HG02973 (cell line): ENCODE measurements at regions not wholly inside any gene's neighbourhood (a gene's known extent, or its start where the extent isn't known, plus 50 kb on each side); places are given as distances from the start of the nearest gene placed in this dataset.
"Not testable (repeated sequence)": the region's sequence is repeated elsewhere in the genome, so short reads cannot be mapped to it uniquely, and the experiment has no call there.

Experiments
- ATAC-seq: cut with Tn5 transposase; IDR thresholded peaks from one replicate; pipeline ENCODE4 v1.9.1; 2021; ENCODE audit warnings: moderate library complexity; ENCODE audit not compliant: unreplicated experiment

GRCh38 chr3:87503900-87504498 is 227.6 kb upstream of the POU1F1 start:
- ATAC-seq, result peak; percentile 83

- ATAC-seq, result no peak
Measured at GRCh38 chr3:87501076-87501475, 224.7 kb upstream of the POU1F1 start.

GRCh38 chr3:87498358-87499080 is 222.1 kb upstream of the POU1F1 start:
- no peak for ATAC-seq

DNA sequence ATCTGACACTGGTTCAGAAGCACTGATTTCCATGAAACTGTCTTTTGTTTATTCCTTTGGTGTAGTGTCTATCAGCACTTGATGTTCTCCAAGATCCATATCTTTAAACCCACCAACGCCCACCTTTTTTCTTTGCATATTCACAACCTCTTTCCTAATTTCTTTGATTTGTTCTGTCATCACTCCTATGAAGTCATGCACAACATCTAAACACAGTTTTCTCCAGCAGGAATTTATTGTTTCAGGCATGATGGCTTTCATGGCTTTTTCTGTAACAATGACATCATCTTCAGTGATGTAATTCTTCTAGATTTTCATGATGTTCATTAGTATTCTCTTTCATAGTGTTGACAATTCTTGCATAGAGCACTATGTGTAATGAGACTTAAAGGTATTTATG is 219.6 kb upstream of the POU1F1 start:
- ATAC-seq, result no peak

DNA sequence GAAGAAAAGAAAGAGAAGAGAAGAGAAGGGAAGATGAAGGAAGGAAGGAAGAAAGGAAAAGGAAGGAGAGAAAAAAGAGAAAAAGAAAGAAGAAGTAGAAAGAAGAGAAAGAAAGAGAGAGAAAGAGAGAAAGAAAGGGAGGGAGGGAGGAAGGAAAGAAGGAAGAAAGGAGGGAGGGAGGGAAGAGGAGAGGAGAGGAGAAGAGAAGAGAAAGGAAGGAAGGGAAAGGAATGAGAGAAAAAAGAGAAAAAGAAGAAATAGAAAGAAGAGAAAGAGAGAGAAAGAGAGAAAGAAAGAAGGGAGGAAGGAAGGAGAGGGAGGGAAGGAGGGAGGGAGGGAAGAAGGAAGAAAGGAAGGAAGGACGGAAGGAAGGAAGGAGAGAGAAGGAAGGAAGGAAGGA is 217.9 kb upstream of the POU1F1 start:
- no peak for ATAC-seq

- ATAC-seq, result no peak
Measured at GRCh38 chr3:87491843-87492242, 215.5 kb upstream of the POU1F1 start.

- no peak for ATAC-seq
Measured at GRCh38 chr3:87489892-87490291, 213.5 kb upstream of the POU1F1 start.

DNA sequence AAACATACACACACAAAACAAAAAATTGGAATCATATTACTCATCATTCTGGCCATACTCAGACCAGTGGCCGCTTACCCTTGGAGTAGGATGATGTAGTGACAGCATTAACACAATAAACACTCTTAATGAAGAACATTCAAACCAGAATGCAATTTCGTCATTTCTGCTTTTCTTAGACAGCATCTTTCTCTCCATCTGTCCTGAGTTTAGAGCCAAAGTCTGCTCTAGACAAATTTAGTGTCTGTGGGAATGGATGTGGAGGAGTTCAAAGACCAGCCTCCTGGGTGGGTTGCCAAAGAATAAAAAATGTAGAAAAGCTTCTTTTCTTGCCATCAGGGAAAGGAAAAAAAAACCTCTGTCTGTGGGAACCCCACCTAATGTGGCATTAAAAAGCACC is 212.4 kb upstream of the POU1F1 start:
- no peak for ATAC-seq

GRCh38 chr3:87486635-87487034 is 210.3 kb upstream of the POU1F1 start:
- not testable (repeated sequence) for ATAC-seq

DNA sequence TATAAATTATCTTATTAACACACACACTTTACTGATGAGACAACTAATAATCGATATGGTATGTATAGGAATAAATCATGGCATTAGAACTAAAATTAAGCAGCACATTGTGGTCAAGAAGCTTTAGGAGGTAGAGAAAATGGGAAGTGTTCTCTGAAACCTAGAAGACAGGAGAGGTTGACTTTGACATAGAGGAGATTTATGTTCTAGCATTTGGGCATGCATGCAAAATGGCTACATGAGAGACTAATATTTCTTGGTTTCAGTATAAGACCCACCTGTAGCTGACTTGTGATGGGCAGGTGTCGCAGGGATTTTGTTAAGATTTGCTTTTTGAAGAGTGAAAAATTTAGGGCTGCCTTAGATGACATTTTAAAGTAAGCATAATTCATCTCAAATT is 209.7 kb upstream of the POU1F1 start:
- no peak for ATAC-seq

- no peak for ATAC-seq
Measured at GRCh38 chr3:87478716-87479115, 202.3 kb upstream of the POU1F1 start.

DNA sequence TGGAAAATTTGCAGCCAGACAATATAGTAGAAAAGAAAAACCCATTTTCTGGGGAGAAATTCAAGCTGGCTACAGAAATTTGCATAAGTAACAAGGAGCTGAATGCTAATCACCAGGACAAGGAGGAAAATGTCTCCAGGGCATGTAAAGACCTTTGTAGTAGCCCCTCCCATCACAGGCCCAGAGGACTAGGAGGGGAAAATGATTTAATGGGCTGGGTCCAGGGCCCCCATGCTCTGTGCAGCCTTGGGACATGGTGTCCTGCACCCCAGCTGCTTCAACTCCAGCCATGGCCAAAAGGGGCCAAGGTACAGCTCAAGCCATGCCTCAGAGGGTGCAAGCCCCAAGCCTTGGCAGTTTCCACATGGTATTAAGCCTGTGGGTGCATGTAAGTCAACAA is 197.6 kb upstream of the POU1F1 start:
- ATAC-seq, result no peak

- ATAC-seq, result no peak
Measured at GRCh38 chr3:87468938-87469337, 192.6 kb upstream of the POU1F1 start.

DNA sequence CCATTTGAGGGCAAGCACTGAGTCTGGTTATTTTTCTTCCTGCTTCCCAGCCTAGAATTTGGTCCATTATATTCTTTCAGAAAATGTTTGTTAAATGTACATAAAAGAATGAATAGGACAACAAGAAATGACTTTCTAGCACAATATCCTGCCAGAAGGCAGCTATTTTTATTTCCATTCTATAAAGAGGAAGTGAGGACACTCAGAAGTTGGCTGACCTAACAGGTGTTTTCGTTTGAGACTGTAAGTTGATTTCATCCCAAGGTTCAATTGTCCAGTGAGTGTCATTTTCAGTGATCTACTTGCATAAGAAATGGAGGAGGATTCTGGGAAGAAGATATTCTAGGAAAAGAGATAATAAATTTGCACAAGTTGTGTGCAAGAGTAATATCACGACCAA is 191.9 kb upstream of the POU1F1 start:
- no peak for ATAC-seq

- ATAC-seq, result no peak
Measured at GRCh38 chr3:87462228-87462627, 185.8 kb upstream of the POU1F1 start.

- ATAC-seq, result no peak
Measured at GRCh38 chr3:87461443-87461842, 185.1 kb upstream of the POU1F1 start.

GRCh38 chr3:87461036-87461435 is 184.7 kb upstream of the POU1F1 start:
- no peak for ATAC-seq

DNA sequence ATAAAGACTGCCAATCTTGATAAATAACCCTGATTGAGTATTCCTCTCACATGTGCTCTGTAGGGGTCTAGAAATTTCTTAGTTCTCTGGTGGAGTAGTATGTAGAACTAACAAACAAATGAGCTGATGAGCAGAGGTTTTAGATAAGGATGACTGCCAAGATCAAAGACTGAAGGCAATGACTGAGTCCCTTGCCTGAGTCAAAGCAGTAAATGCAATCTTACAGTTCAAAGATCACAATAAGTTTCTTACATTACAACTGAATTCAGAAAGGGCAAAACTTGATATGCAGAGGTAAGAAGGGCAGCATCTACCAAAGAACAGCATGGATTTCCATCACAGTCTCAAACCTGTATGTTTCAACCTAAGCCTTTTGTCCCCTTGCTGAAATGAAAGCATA is 172.2 kb upstream of the POU1F1 start:
- ATAC-seq, result no peak

DNA sequence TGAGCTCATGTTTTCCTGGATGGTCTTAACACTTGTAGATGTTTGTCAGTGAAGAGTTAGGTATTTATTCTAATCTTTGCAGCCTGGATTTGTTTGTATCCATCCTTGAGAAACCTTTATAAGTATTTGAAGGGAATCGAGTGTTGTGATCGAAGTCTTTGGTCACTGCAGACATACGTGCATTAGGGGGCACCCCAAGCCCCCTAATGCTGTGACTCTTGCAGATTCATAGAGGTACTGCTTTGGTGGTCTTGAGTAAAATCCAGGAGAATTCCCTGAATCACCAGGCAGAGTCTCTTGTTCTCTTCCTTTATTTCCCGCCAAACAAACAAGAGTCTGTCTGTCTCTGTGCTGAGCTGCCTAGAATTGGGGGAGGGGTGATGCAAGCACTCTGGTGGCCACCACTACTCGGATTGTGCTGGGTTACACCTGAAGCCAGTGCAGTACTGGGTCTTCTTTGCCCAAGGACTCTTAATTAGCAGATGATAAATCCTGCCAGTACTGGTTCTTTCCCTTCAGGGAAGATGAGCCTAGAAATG is 170.5 kb upstream of the POU1F1 start:
- no peak for ATAC-seq

DNA sequence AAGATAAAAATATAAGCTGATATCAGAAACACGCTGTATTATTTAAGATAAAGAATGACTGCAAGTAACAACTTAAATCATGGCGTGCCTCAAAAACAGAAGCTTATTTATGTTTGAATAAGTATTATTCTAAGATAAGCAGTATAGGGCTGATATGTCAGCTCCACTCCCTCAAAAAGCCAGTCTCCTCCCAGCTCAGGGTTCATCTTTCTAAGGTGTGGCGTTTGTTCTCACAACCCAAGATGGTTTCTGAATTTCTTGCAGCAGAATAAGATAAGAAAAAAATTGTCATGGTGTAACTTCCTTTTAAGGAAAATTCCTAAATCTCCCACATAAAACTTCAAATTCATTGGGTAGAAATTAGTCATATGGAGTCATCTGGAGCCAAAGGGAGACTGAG is 166.1 kb upstream of the POU1F1 start:
- ATAC-seq, result no peak

DNA sequence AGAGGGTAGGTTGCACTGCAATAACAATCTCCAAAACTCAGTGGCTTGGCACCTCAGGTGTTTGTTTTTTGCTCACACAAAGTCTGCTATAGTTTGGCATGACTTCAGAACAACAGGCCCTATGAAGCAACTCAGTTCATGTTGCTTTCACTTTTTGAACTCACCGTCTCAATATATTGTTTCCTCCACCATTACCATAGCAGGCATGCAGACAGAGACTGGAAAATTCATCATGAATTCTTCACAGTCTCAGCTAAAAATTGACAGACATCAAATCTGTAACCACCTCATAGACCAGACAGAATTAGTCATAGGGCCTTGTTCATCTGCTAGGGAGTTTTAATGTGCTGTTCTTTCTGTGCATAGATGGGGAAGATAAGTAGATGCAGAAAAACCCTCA is 161.4 kb upstream of the POU1F1 start:
- ATAC-seq, result no peak

- ATAC-seq, result no peak
Measured at GRCh38 chr3:87436781-87437543, 160.6 kb upstream of the POU1F1 start.
